H1 (cell line): ENCODE measurements at regions not wholly inside any gene's neighbourhood (a gene's known extent, or its start where the extent isn't known, plus 50 kb on each side); places are given as distances from the start of the nearest gene placed in this dataset.

Experiments used
- CTCF ChIA-PET: fragments of 300-600 bp; sonication (Branson Sonifier 250); formaldehyde crosslinking; loops from one replicate; lab custom pipeline; 2021; ENCODE audit not compliant: partially characterized antibody; lab: Charles Lee
- POLR2A ChIA-PET: fragments of 300-600 bp; sonication (Branson Sonifier 250); formaldehyde crosslinking; loops from one replicate; lab custom pipeline; 2021; ENCODE audit warnings: inconsistent platforms; ENCODE audit not compliant: partially characterized antibody; lab: Charles Lee
- DNase-seq, 2 experiments: peaks; one replicate each; pipeline versions ENCODE4 v3.0.0 to v3.0.0-alpha.2; 2010 to 2022; ENCODE audit warnings: low spot score in 2 of 2, low read depth in 1 of 2, mixed read lengths in 1 of 2
- FAIRE-seq: peaks from 2 replicates; lab custom pipeline; 2011; peaks lifted over from hg19 to GRCh38; lab: Jason Lieb, UNC
- H2AFZ ChIP-seq: 2 replicates; pipeline ENCODE4 v1.8.1; 2012; ENCODE audit warnings: low read length, inconsistent platforms
- H2AK5ac ChIP-seq: 2 replicates; pipeline ENCODE4 v1.6.1; 2013; ENCODE audit warnings: low read depth, low read length
- H2BK120ac ChIP-seq: replicated peaks from 2 replicates; pipeline ENCODE3; 2013; ENCODE audit warnings: low read depth, low read length, inconsistent platforms
- H2BK12ac ChIP-seq: 2 replicates; pipeline ENCODE4 v1.6.1; 2013; ENCODE audit warnings: low read depth, low read length
- H2BK15ac ChIP-seq: 2 replicates; pipeline ENCODE4 v1.6.1; 2013; ENCODE audit warnings: low read length
- H2BK20ac ChIP-seq: 2 replicates; pipeline ENCODE4 v1.6.1; 2013; ENCODE audit warnings: low read length
- H2BK5ac ChIP-seq: 2 replicates; pipeline ENCODE4 v1.6.1; 2013; ENCODE audit warnings: low read depth, low read length
- H3K14ac ChIP-seq: 2 replicates; pipeline ENCODE4 v1.6.1; 2013; ENCODE audit warnings: inconsistent platforms; ENCODE audit not compliant: insufficient read length
- H3K18ac ChIP-seq: 2 replicates; pipeline ENCODE4 v1.6.1; 2013; ENCODE audit warnings: low read length; ENCODE audit errors: extremely low read depth
- H3K23ac ChIP-seq: 2 replicates; pipeline ENCODE4 v1.6.1; 2013; ENCODE audit warnings: inconsistent platforms; ENCODE audit not compliant: insufficient read length
- H3K23me2 ChIP-seq: 2 replicates; pipeline ENCODE4 v1.6.1; 2013; ENCODE audit warnings: low read depth, low read length
- H3K27ac ChIP-seq: 2 replicates; pipeline ENCODE4 v1.6.1; 2011; ENCODE audit warnings: low read depth, low read length, inconsistent platforms
- H3K27me3 ChIP-seq, 4 experiments: replicated peaks in 1 of 4; 1 replicate in 1 of 4; 2 replicates in 3 of 4; pipeline versions ENCODE4 v1.6.1 to v1.8.1; 2011 to 2013; ENCODE audit warnings: low read length in 3 of 4, mild to moderate bottlenecking in 3 of 4, inconsistent platforms in 2 of 4, mixed read lengths in 2 of 4, moderate library complexity in 1 of 4; ENCODE audit not compliant: control insufficient read depth in 3 of 4, insufficient read depth in 3 of 4; ENCODE audit errors: extremely low read depth in 1 of 4
- H3K36me3 ChIP-seq, 4 experiments: 2 replicates each; pipeline versions ENCODE4 v1.6.1 to v1.8.1; 2011 to 2013; ENCODE audit warnings: mild to moderate bottlenecking in 4 of 4, low read length in 3 of 4, moderate library complexity in 2 of 4, control low read depth in 1 of 4, inconsistent platforms in 1 of 4; ENCODE audit not compliant: insufficient read depth in 4 of 4, control insufficient read depth in 2 of 4
- H3K4ac ChIP-seq: replicated peaks from 2 replicates; pipeline ENCODE3; 2013; ENCODE audit warnings: low read length, low read depth, mixed read lengths, inconsistent platforms; ENCODE audit not compliant: insufficient read length
- H3K4me1 ChIP-seq, 4 experiments: replicated peaks in 1 of 4; 1 replicate in 1 of 4; 2 replicates in 3 of 4; pipeline versions ENCODE4 v1.6.1 to v1.8.1; 2011 to 2013; ENCODE audit warnings: low read length in 3 of 4, inconsistent platforms in 2 of 4, mixed read lengths in 1 of 4; ENCODE audit not compliant: insufficient read depth in 4 of 4, control insufficient read depth in 3 of 4
- H3K4me2 ChIP-seq, 2 experiments: 2 replicates each; pipeline versions ENCODE4 v1.6.1 to v1.8.1; 2011 to 2013; ENCODE audit warnings: low read depth in 2 of 2, low read length in 2 of 2, control low read depth in 1 of 2, inconsistent platforms in 1 of 2, mild to moderate bottlenecking in 1 of 2; ENCODE audit not compliant: insufficient read depth in 1 of 2
- H3K4me3 ChIP-seq, 4 experiments: fragments of 200-600, 300-600 bp in 1 of 4; sonication (generic), shearing (Covaris generic), sonication (Bioruptor Twin) in 1 of 4; 2 replicates each; pipeline versions ENCODE4 v1.5.1 to v1.8.1; 2011 to 2016; ENCODE audit warnings: low read length in 4 of 4, low read depth in 3 of 4, control low read depth in 2 of 4, inconsistent platforms in 2 of 4, mild to moderate bottlenecking in 2 of 4, mixed read lengths in 1 of 4, moderate library complexity in 1 of 4; ENCODE audit not compliant: insufficient read depth in 2 of 4; ENCODE audit errors: extremely low read depth in 1 of 4
- H3K56ac ChIP-seq: replicated peaks from 2 replicates; pipeline ENCODE3; 2013; ENCODE audit warnings: low read depth, mild to moderate bottlenecking, mixed read lengths, low read length, inconsistent platforms; ENCODE audit not compliant: insufficient read length
- H3K79me1 ChIP-seq: 2 replicates; pipeline ENCODE4 v1.6.1; 2013; ENCODE audit warnings: low read depth, low read length, control low read depth
- H3K79me2 ChIP-seq, 2 experiments: 2 replicates each; pipeline versions ENCODE4 v1.6.1 to v1.8.1; 2012 to 2013; ENCODE audit warnings: low read length in 2 of 2, mild to moderate bottlenecking in 2 of 2, inconsistent platforms in 1 of 2; ENCODE audit not compliant: insufficient read depth in 2 of 2, control insufficient read depth in 1 of 2
- H3K9ac ChIP-seq, 4 experiments: replicated peaks in 1 of 4; 1 replicate in 1 of 4; 2 replicates in 3 of 4; pipeline versions ENCODE4 v1.6.1 to v1.8.1; 2011 to 2013; ENCODE audit warnings: low read depth in 3 of 4, low read length in 3 of 4, control low read depth in 2 of 4, mild to moderate bottlenecking in 2 of 4, moderate library complexity in 2 of 4, inconsistent platforms in 1 of 4; ENCODE audit errors: extremely low read depth in 1 of 4
- H3K9me3 ChIP-seq, 2 experiments: 2 replicates each; pipeline versions ENCODE4 v1.6.1 to v1.8.1; 2012 to 2013; ENCODE audit warnings: mild to moderate bottlenecking in 2 of 2, moderate library complexity in 2 of 2, control low read depth in 1 of 2, inconsistent platforms in 1 of 2, low read depth in 1 of 2, low read length in 1 of 2, mixed read lengths in 1 of 2; ENCODE audit not compliant: insufficient read depth in 2 of 2
- H4K20me1 ChIP-seq, 2 experiments: replicated peaks in 1 of 2; 2 replicates each; pipeline versions ENCODE3 to v1.8.1; 2011 to 2013; ENCODE audit warnings: inconsistent platforms in 2 of 2, low read length in 2 of 2, mild to moderate bottlenecking in 1 of 2; ENCODE audit not compliant: insufficient read depth in 2 of 2, control insufficient read depth in 1 of 2
- H4K5ac ChIP-seq: 2 replicates; pipeline ENCODE4 v1.6.1; 2013; ENCODE audit warnings: low read length, low read depth, mixed read lengths, inconsistent platforms; ENCODE audit not compliant: insufficient read length
- H4K8ac ChIP-seq: 2 replicates; pipeline ENCODE4 v1.8.0; 2013; ENCODE audit warnings: mild to moderate bottlenecking, moderate library complexity, low read length, inconsistent platforms; ENCODE audit not compliant: insufficient read depth; ENCODE audit errors: extremely low read depth
- H4K91ac ChIP-seq: replicated peaks from 2 replicates; pipeline ENCODE3; 2013; ENCODE audit warnings: low read length, mixed read lengths, inconsistent platforms; ENCODE audit not compliant: insufficient read length
- CBX8 ChIP-seq: fragments of 300-800, 300-1000 bp; sonication (generic); IDR thresholded peaks from 2 replicates; pipeline ENCODE4 v1.7.1; 2016; ENCODE audit warnings: low read depth, low read length, borderline replicate concordance
- HDAC6 ChIP-seq: IDR thresholded peaks from one replicate; pipeline ENCODE4 v1.7.1; 2012; ENCODE audit warnings: low read depth, mild to moderate bottlenecking, inconsistent platforms, low read length, moderate library complexity
- KDM5A ChIP-seq: fragments of 200-600 bp; IDR thresholded peaks from 2 replicates; pipeline ENCODE4 v1.7.1; 2012; ENCODE audit warnings: mild to moderate bottlenecking, low read length, inconsistent platforms, mixed read lengths
- TEAD4 ChIP-seq: IDR thresholded peaks from 2 replicates; pipeline ENCODE4 v1.6.1; 2012; ENCODE audit warnings: low read depth, low read length, inconsistent platforms, mixed read lengths
- WGBS, 2 experiments: shearing (Covaris generic) in 1 of 2; methylation state at CpG; one replicate each; pipeline versions ENCODE4 v1.1.6 to v1.1.7; 2013 to 2015; ENCODE audit warnings: low lambda C conversion rate in 2 of 2, mixed read lengths in 2 of 2, inconsistent platforms in 1 of 2, low coverage in 1 of 2, missing lambda C conversion rate in 1 of 2; ENCODE audit not compliant: insufficient replicate concordance in 2 of 2, insufficient coverage in 1 of 2, insufficient read length in 1 of 2; ENCODE audit errors: extremely low coverage in 1 of 2, missing lambda C conversion rate in 1 of 2; 5-methylcytosine and 5-hydroxymethylcytosine counted together
- TF ChIP-seq, protein P1 (sequence below): IDR thresholded peaks from 2 replicates; pipeline ENCODE4 v1.6.1; 2012; ENCODE audit warnings: inconsistent platforms
- TF ChIP-seq, protein P2 (sequence below): IDR thresholded peaks from 2 replicates; pipeline ENCODE4 v1.6.1; 2011; ENCODE audit warnings: low read length, improper control_type of control experiment

DNA sequence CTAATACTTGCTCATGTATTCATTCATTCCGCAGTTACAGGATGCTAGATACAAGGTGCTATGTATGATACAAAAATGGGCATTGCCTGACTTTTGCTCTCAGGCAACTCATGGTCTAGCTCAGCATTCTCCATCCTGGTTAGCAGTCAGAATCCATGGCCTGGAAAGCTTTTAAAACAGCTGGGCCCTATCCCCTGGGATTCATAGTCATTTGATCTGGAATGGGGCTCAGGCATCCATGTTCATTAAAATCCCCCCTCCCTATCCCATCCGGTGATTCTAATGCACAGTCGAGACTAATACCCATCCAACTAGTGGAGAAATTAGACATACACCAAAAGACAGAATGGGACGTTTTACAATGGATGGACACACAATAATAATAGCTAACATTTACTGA, 104.1 kb upstream of the TMEM132E start:
- FAIRE-seq (no peak), DNase-seq (no peak)
- H3K4me3 ChIP-seq = no peak overlapping the region
- no peaks in the 10 kb centered on the region for H3K23me2 ChIP-seq
- no peak overlapping the region for H2BK5ac ChIP-seq
- no peak overlapping the region for H2BK15ac ChIP-seq
- H3K4ac ChIP-seq = no peak overlapping the region
- H3K27me3 ChIP-seq = no peaks in the 10 kb centered on the region
- no peaks in the 10 kb centered on the region for H3K79me1 ChIP-seq
- no peak overlapping the region for H3K23ac ChIP-seq
- no peaks in the 10 kb centered on the region for H3K79me2 ChIP-seq
- no peak overlapping the region for H3K56ac ChIP-seq
- H3K9ac ChIP-seq = no peak overlapping the region
- H2AK5ac ChIP-seq = no peak overlapping the region
- no peak overlapping the region for H2BK12ac ChIP-seq
- ChIA-PET POLR2A (no interaction called here), CTCF (interaction anchor here (0.6 to 6.1 kb wide), 16 partner anchors 9 to 703 kb away, joined by 3 to 32 read pairs (median 4); no protein-coding TSS in a partner anchor)
- no peak overlapping the region for H3K4me2 ChIP-seq
- H2AFZ ChIP-seq = no peak overlapping the region
- H2BK20ac ChIP-seq = no peak overlapping the region
- H3K18ac ChIP-seq = no peak overlapping the region
- no peaks in the 10 kb centered on the region; a peak in 1 of 7 replicates for H3K4me1 ChIP-seq
- no peak overlapping the region for H4K91ac ChIP-seq
- H3K9me3 ChIP-seq = no peaks in the 10 kb centered on the region
- H4K20me1 ChIP-seq = no peaks in the 10 kb centered on the region
- WGBS, 2 experiments = 95% methylated on average over 4 of the region's 4 CpGs; no CpG with 5 or more reads in 1 of the 2 experiments
- H3K27ac ChIP-seq = no peak overlapping the region
- no peak overlapping the region for H4K8ac ChIP-seq
- no peaks in the 10 kb centered on the region for H3K36me3 ChIP-seq
- H4K5ac ChIP-seq = no peak overlapping the region
- H2BK120ac ChIP-seq = no peak overlapping the region
- H3K14ac ChIP-seq = no peak overlapping the region
- TF ChIP-seq TEAD4 = no peak
- no peak for TF ChIP-seq HDAC6
- no peak for TF ChIP-seq KDM5A
- TF ChIP-seq CBX8 = no peak
- TF ChIP-seq, protein P1, sequence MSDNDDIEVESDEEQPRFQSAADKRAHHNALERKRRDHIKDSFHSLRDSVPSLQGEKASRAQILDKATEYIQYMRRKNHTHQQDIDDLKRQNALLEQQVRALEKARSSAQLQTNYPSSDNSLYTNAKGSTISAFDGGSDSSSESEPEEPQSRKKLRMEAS = no peak
- TF ChIP-seq, protein P2, sequence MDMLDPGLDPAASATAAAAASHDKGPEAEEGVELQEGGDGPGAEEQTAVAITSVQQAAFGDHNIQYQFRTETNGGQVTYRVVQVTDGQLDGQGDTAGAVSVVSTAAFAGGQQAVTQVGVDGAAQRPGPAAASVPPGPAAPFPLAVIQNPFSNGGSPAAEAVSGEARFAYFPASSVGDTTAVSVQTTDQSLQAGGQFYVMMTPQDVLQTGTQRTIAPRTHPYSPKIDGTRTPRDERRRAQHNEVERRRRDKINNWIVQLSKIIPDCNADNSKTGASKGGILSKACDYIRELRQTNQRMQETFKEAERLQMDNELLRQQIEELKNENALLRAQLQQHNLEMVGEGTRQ = no peak
